NCI-H2171 treated with DMSO at 0.1 percent for 48 hours (cell line): ENCODE measurements at regions not wholly inside any gene's neighbourhood (a gene's known extent, or its start where the extent isn't known, plus 50 kb on each side); places are given as distances from the start of the nearest gene placed in this dataset.

Experiments used
- DNase-seq: peaks from one replicate; lab custom pipeline; 2025; lab: John Stamatoyannopoulos, UW

DNA sequence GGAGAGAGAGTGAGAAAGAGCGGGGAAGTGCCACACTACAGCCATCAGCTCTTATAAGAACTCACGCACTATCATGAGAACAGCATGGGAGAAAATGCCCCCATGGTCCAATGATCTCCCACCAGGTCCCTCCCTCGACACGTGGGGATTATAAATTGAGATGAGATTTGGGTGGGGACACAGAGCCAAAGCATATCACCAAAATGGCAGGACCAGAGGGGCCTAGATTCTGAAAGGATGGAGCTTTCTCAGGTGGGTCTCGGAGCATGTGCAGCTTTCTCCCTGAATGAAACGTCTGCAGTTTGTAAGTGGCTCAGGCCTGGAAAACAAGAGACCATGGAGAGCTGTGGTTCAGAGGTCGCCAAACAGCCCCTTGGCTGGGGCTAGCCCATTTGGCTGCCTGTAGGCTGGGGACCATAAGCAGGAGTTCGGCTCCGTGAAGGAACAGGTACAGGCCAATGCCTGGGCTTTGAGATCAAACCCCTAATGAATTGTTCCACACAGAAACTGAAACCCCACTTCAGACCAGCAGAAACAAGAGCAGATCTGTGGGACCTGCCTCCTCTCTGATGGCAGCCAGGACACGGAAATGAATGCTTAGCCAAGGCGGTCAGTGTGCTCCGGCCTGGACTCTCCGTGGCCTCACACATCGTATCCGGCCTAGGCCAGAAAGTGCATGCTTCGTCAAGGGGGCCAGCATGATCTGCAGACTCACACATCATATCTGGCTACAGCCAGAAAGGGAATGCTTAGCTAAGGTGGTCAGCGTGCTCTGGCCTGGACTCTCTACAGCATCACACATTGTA lies 111.2 kb upstream of the TMEM18 start:
- DNase-seq = no peak

DNA sequence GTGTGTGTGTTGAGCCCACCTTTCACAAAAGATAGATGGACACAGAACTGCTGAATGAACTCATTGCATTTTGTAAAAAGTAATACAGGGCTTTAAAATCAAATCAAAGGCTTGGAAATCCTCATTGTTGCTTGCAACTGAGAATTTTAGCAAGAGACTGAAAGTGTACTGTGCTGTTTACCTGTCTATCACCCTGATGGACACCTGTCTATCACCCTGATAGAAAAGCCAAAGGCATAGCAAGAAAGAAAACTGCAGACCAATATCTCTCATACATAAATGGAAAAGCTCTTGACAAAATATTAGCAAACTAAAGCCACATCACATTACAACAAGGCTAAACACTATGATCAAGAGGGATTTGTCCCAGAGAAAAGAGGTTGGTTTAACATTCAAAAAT lies 107.5 kb upstream of the TMEM18 start:
- no peak for DNase-seq

DNA sequence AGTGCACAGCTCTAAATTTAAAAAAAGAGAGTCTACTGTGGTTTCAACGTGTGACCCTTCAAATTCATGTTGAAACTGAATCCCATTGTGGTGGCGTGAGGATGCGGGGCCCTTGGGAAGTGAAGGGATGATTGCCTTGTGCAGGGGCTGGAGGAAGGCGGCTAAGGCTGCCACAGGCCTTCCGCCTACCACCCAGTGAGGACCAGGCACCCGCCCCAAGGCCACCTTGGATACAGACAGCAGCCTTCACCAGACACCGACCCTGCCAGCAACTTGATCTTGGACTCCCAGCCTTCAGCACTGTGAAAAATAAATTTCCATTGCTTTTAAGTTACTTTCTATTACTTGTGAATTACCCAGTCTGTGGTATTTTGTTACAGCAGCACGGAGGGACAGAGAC lies 103.4 kb upstream of the TMEM18 start:
- DNase-seq = no peak

GRCh38 chr2:780002-780401 lies 102.8 kb upstream of the TMEM18 start:
- DNase-seq = no peak

- DNase-seq = no peak
Observed at GRCh38 chr2:778731-779350, 101.6 kb upstream of the TMEM18 start.

- no peak for DNase-seq
Observed at GRCh38 chr2:777546-777945, 100.3 kb upstream of the TMEM18 start.

DNA sequence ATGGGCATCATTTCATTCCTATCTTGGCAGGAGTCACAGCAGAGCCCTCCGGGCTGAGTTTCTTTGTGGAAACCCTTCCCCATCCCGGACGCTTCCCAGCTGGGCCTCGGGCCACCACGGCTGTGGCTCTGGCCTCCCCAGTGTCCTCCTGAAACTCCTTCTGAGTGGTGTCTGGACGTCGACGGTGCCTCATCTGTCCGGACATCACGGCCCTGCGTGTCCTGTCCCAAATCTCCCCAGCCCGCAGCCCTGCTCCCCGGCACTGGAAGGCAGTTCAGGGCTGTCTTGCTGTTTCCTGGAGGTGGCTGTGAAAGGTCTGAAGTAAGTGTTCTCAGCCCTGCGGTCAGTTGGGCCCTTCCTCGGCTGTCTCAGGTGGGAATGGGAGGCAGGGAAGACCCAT lies 99.8 kb upstream of the TMEM18 start:
- DNase-seq = no peak

DNA sequence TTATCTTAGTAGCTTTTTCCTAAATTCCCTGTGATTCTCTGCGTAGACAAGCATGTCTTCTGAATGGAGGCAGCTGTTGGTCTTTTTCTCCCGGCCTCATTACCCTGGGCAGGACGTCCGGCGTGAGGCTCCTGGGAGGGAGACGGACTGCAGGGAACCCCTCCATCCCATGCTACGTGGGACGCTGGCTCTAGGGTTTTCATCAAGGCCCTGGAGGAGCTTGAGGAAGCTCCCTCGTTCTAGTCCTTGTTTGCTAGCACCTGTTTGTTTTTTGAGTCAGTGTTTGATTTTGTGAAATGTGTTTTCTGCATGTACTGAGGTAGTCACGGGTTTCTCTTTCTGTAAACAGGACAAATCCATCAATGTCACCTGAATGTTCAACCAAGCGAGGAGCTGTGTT lies 99.3 kb upstream of the TMEM18 start:
- DNase-seq = no peak

DNA sequence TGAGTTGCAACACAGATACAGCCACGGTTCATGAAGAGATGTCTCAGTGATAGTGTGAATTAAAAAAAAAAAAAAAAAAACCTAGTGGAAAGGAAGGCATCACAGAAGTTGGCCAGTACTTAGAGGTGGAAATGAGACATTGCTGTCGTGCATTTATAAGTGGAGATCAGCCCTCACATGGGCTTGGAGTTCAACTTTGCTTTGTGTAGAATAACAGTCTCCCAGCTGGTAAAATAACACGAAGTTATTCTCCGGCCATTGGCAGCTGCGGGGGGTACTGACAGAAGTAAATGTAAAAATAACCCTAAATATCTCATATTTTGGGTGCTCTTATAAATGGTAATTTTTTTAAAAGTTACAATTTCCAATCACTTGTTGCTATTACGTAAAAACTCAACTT lies 98.8 kb upstream of the TMEM18 start:
- no peak for DNase-seq

- DNase-seq = no peak
Observed at GRCh38 chr2:774436-774835, 97.2 kb upstream of the TMEM18 start.

- no peak for DNase-seq
Observed at GRCh38 chr2:773256-774160, 96.3 kb upstream of the TMEM18 start.

- no peak for DNase-seq
Observed at GRCh38 chr2:771538-771937, 94.3 kb upstream of the TMEM18 start.

GRCh38 chr2:770776-771175 lies 93.6 kb upstream of the TMEM18 start:
- no peak for DNase-seq

GRCh38 chr2:769771-770170 lies 92.6 kb upstream of the TMEM18 start:
- DNase-seq = no peak

DNA sequence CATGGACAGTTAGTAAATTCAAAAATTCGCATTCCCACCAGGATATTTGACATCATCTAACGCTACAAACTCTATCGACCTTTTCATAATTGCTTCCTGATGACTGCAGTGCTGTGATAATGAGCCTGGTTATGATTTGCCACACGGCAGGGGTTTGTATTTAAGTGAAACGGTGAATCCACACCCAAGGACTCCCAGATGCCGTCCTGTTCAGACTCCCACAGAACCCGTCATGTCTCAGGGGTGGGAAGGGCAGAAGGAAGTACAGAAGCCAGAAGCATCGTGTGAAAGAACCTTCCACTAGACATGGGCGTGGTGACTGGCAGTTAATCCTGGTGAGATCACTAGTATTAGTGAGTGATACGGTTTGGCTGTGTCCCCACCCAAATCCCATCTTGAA lies 91.2 kb upstream of the TMEM18 start:
- DNase-seq = no peak

GRCh38 chr2:767944-768343 lies 90.7 kb upstream of the TMEM18 start:
- DNase-seq = no peak

- peak; percentile 74 for DNase-seq
Observed at GRCh38 chr2:767440-767839, 90.2 kb upstream of the TMEM18 start.

GRCh38 chr2:766255-766654 lies 89.0 kb upstream of the TMEM18 start:
- no peak for DNase-seq

DNA sequence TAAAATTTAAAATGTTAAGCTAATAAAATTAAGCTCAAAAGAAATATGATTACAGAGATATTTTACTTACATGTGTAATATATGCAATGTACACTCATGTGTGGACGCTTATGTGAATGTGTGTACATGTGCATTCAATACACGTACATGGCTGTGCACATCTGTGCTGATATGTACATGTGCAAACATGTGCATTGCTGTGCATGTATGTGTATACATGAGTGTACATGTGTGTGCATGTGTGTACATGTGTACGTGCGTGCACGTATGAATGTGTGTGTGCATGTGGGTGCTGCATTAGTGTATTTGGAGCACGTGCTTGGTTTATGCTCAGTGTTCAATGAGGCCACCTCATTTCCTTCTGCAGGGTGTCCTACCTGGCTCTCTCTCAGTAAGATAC lies 88.2 kb upstream of the TMEM18 start:
- no peak for DNase-seq

GRCh38 chr2:763766-764525 lies 86.7 kb upstream of the TMEM18 start:
- no peak for DNase-seq

DNA sequence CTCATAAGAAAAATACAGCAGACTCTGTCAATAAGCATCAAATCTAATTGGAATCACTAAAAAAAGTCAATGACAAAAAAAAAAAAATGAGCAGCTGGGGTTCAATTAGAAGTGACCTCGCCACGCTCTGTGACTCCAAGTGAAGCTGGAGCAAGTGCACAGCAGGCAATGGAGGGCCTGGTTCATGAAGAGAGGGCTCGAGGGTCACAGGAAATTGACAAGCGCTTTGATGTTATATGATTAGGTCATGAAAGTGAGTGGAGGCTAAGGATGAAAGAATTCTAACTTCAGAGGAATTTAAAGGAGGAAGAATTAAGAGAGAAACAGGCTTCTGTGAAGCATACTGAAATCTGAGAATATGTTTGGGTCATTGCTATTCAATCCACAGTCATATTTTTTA lies 85.4 kb upstream of the TMEM18 start:
- peak; percentile 7 for DNase-seq

GRCh38 chr2:761384-761783 lies 84.2 kb upstream of the TMEM18 start:
- DNase-seq = no peak
